H9 (cell line): ENCODE measurements at regions not wholly inside any gene's neighbourhood (a gene's known extent, or its start where the extent isn't known, plus 50 kb on each side); places are given as distances from the start of the nearest gene placed in this dataset.

ENCODE experiments used
- DNase-seq: peaks from one replicate; pipeline ENCODE4 v3.0.0-alpha.2; 2017
- H2AFZ ChIP-seq: one replicate; pipeline ENCODE4 v1.6.1; 2013; ENCODE audit warnings: mild to moderate bottlenecking, low read length, control low read depth, moderate library complexity
- H2AK5ac ChIP-seq: 2 replicates; pipeline ENCODE4 v1.6.1; 2013; ENCODE audit warnings: low read length, control low read depth, mixed read lengths; ENCODE audit not compliant: insufficient read length
- H2BK120ac ChIP-seq: one replicate; pipeline ENCODE4 v1.6.1; 2013; ENCODE audit warnings: low read depth, mild to moderate bottlenecking, low read length, control low read depth, inconsistent platforms; ENCODE audit not compliant: poor library complexity, severe bottlenecking
- H2BK12ac ChIP-seq: 2 replicates; pipeline ENCODE4 v1.6.1; 2013; ENCODE audit warnings: low read length, control low read depth, mixed read lengths, low read depth; ENCODE audit not compliant: insufficient read length
- H2BK15ac ChIP-seq: 2 replicates; pipeline ENCODE4 v1.6.1; 2013; ENCODE audit warnings: low read depth, low read length, control low read depth
- H2BK20ac ChIP-seq: one replicate; pipeline ENCODE4 v1.6.1; 2013; ENCODE audit warnings: low read depth, mild to moderate bottlenecking, low read length, control low read depth, inconsistent platforms; ENCODE audit not compliant: poor library complexity, severe bottlenecking
- H2BK5ac ChIP-seq: 2 replicates; pipeline ENCODE4 v1.6.1; 2013; ENCODE audit warnings: low read length, control low read depth, mixed read lengths; ENCODE audit not compliant: insufficient read length
- H3K14ac ChIP-seq: 2 replicates; pipeline ENCODE4 v1.6.1; 2013; ENCODE audit warnings: low read length, control low read depth; ENCODE audit not compliant: insufficient read depth
- H3K18ac ChIP-seq: 2 replicates; pipeline ENCODE4 v1.6.1; 2013; ENCODE audit warnings: low read depth, mild to moderate bottlenecking, mixed read lengths, low read length, control low read depth; ENCODE audit not compliant: insufficient read length
- H3K23ac ChIP-seq: 2 replicates; pipeline ENCODE4 v1.6.1; 2013; ENCODE audit warnings: low read length, control low read depth, mixed read lengths, low read depth; ENCODE audit not compliant: insufficient read length
- H3K23me2 ChIP-seq: 2 replicates; pipeline ENCODE4 v1.6.1; 2013; ENCODE audit warnings: low read depth, mild to moderate bottlenecking, mixed read lengths, low read length, control low read depth; ENCODE audit not compliant: insufficient read length, poor library complexity, severe bottlenecking
- H3K27ac ChIP-seq: 2 replicates; pipeline ENCODE4 v1.5.1; 2013; ENCODE audit warnings: low read length, control low read depth, mixed read lengths, low read depth; ENCODE audit not compliant: insufficient read length
- H3K27me3 ChIP-seq: 2 replicates; pipeline ENCODE4 v1.6.1; 2013; ENCODE audit warnings: low read length, control low read depth, inconsistent platforms; ENCODE audit not compliant: insufficient read depth
- H3K4ac ChIP-seq: 2 replicates; pipeline ENCODE4 v1.6.1; 2013; ENCODE audit warnings: low read depth, mild to moderate bottlenecking, control low read depth, inconsistent platforms, low read length, moderate library complexity
- H3K4me1 ChIP-seq: 2 replicates; pipeline ENCODE4 v1.6.1; 2013; ENCODE audit warnings: low read length, control low read depth, inconsistent platforms; ENCODE audit not compliant: insufficient read depth
- H3K4me2 ChIP-seq: 2 replicates; pipeline ENCODE4 v1.6.1; 2013; ENCODE audit warnings: low read length, control low read depth, mixed read lengths; ENCODE audit not compliant: insufficient read length, insufficient read depth
- H3K56ac ChIP-seq: 2 replicates; pipeline ENCODE4 v1.6.1; 2013; ENCODE audit warnings: low read depth, mild to moderate bottlenecking, mixed read lengths, low read length, control low read depth; ENCODE audit not compliant: insufficient read length
- H3K79me1 ChIP-seq: 2 replicates; pipeline ENCODE4 v1.6.1; 2013; ENCODE audit warnings: low read depth, mild to moderate bottlenecking, moderate library complexity, low read length, control low read depth, inconsistent platforms; ENCODE audit not compliant: insufficient read depth, poor library complexity, severe bottlenecking
- H3K79me2 ChIP-seq: 2 replicates; pipeline ENCODE4 v1.6.1; 2013; ENCODE audit warnings: low read length, control low read depth, inconsistent platforms; ENCODE audit not compliant: insufficient read depth
- H3K9ac ChIP-seq: 2 replicates; pipeline ENCODE4 v1.6.1; 2013; ENCODE audit warnings: low read length, control low read depth, mixed read lengths; ENCODE audit not compliant: insufficient read length; ENCODE audit errors: extremely low read depth
- H3K9me3 ChIP-seq: one replicate; pipeline ENCODE4 v1.6.1; 2013; ENCODE audit warnings: low read depth, low read length, inconsistent platforms; ENCODE audit not compliant: control insufficient read depth
- H3T11ph ChIP-seq: one replicate; pipeline ENCODE4 v1.6.1; 2013; ENCODE audit warnings: mild to moderate bottlenecking, low read length, control low read depth, inconsistent platforms
- H4K20me1 ChIP-seq: one replicate; pipeline ENCODE4 v1.6.1; 2013; ENCODE audit not compliant: control insufficient read depth, insufficient read length, insufficient read depth
- H4K5ac ChIP-seq: 2 replicates; pipeline ENCODE4 v1.6.1; 2013; ENCODE audit warnings: low read depth, mild to moderate bottlenecking, mixed read lengths, low read length, control low read depth; ENCODE audit not compliant: insufficient read length
- H4K8ac ChIP-seq: replicated peaks from 2 replicates; pipeline ENCODE4 v1.6.1; 2013; ENCODE audit warnings: low read length, control low read depth, mixed read lengths, low read depth; ENCODE audit not compliant: insufficient read length
- H4K91ac ChIP-seq: 2 replicates; pipeline ENCODE4 v1.6.1; 2013; ENCODE audit warnings: low read depth, mild to moderate bottlenecking, moderate library complexity, mixed read lengths, low read length, control low read depth; ENCODE audit not compliant: insufficient read length
- H3K27ac Mint-ChIP-seq, 3 experiments: 2 replicates in 2 of 3; 3 replicates in 1 of 3; pipeline ENCODE4 v1.8.0; 2020 to 2021; ENCODE audit warnings: mixed read lengths in 3 of 3, mild to moderate bottlenecking in 1 of 3, moderate library complexity in 1 of 3
- H3K27me3 Mint-ChIP-seq: 2 replicates; pipeline ENCODE4 v1.8.0; 2021; ENCODE audit warnings: low read depth, mild to moderate bottlenecking, moderate library complexity, mixed read lengths
- H3K36me3 Mint-ChIP-seq, 3 experiments: 2 replicates in 2 of 3; 3 replicates in 1 of 3; pipeline ENCODE4 v1.8.0; 2020 to 2021; ENCODE audit warnings: low read depth in 3 of 3, mixed read lengths in 3 of 3; ENCODE audit not compliant: insufficient read depth in 1 of 3
- H3K4me1 Mint-ChIP-seq, 2 experiments: 2 replicates each; pipeline ENCODE4 v1.8.0; 2020; ENCODE audit warnings: mixed read lengths in 2 of 2
- H3K4me3 Mint-ChIP-seq, 2 experiments: 2 replicates in 1 of 2; 3 replicates in 1 of 2; pipeline ENCODE4 v1.8.0; 2020 to 2021; ENCODE audit warnings: mild to moderate bottlenecking in 2 of 2, mixed read lengths in 2 of 2, moderate library complexity in 1 of 2
- H3K9me3 Mint-ChIP-seq, 2 experiments: 2 replicates in 1 of 2; 3 replicates in 1 of 2; pipeline ENCODE4 v1.8.0; 2020; ENCODE audit warnings: mild to moderate bottlenecking in 2 of 2, mixed read lengths in 2 of 2, moderate library complexity in 1 of 2
- WGBS: extraction: QIAGEN DNeasy Blood & Tissue Kit; methylation state at CpG from one replicate; pipeline ENCODE4 v1.1.7; 2013; ENCODE audit warnings: missing lambda C conversion rate, low lambda C conversion rate, mixed read lengths; ENCODE audit not compliant: insufficient read length; ENCODE audit errors: extremely low coverage; 5-methylcytosine and 5-hydroxymethylcytosine counted together
- TF ChIP-seq, protein P1 (sequence below): fragments of 200-600 bp; sonication (generic); conservative IDR thresholded peaks from 3 replicates; pipeline ENCODE4 v1.8.0; 2021; ENCODE audit warnings: antibody characterized with exemption, mild to moderate bottlenecking

DNA sequence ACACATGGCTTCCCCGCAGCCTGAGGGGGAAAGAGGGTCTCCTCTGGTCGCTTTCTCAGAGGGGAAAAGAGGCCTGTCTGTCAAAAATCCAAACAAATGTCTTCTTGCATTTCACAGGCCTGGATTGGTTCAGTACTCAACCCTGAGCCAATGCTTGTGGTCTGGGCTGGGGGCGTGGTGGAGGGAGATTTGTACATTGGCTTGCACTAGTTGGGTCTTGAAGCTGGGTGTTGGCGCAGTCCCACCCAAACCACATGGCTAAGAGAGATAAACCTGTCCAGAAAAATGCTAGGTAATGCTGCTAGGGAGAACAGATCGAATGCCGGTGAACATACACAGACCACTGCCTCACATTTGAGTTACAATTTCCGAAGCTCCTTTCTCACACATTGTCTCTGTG lies 461.6 kb downstream of the MED13L start:
- no peak overlapping the region for H2AFZ ChIP-seq
- H3K4me1 Mint-ChIP-seq = no peaks in the 10 kb centered on the region
- H2AK5ac ChIP-seq = no peak overlapping the region
- no peak overlapping the region for H2BK120ac ChIP-seq
- H4K8ac ChIP-seq = no peak overlapping the region
- H3K23ac ChIP-seq = no peak overlapping the region
- no peak overlapping the region for H3T11ph ChIP-seq
- no peaks in the 10 kb centered on the region; a peak in 1 of 7 replicates for H3K36me3 Mint-ChIP-seq
- H3K23me2 ChIP-seq = no peaks in the 10 kb centered on the region
- no peak overlapping the region for H2BK15ac ChIP-seq
- H4K20me1 ChIP-seq = no peaks in the 10 kb centered on the region
- no peaks in the 10 kb centered on the region for H3K9me3 ChIP-seq
- no peak overlapping the region for H2BK12ac ChIP-seq
- H3K4me1 ChIP-seq = no peaks in the 10 kb centered on the region
- H3K79me2 ChIP-seq = no peaks in the 10 kb centered on the region
- H3K9me3 Mint-ChIP-seq = peaks cover 0 to 5% of the 10 kb centered on the region in 2 experiments; a peak in 2 of 5 replicates
- TF ChIP-seq, protein P1, sequence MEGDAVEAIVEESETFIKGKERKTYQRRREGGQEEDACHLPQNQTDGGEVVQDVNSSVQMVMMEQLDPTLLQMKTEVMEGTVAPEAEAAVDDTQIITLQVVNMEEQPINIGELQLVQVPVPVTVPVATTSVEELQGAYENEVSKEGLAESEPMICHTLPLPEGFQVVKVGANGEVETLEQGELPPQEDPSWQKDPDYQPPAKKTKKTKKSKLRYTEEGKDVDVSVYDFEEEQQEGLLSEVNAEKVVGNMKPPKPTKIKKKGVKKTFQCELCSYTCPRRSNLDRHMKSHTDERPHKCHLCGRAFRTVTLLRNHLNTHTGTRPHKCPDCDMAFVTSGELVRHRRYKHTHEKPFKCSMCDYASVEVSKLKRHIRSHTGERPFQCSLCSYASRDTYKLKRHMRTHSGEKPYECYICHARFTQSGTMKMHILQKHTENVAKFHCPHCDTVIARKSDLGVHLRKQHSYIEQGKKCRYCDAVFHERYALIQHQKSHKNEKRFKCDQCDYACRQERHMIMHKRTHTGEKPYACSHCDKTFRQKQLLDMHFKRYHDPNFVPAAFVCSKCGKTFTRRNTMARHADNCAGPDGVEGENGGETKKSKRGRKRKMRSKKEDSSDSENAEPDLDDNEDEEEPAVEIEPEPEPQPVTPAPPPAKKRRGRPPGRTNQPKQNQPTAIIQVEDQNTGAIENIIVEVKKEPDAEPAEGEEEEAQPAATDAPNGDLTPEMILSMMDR = no peak
- no peaks in the 10 kb centered on the region for H3K27me3 ChIP-seq
- H3K27ac ChIP-seq = no peak overlapping the region
- H2BK20ac ChIP-seq = no peak overlapping the region
- H2BK5ac ChIP-seq = no peak overlapping the region
- H3K4me2 ChIP-seq = no peak overlapping the region
- no peak overlapping the region for H4K5ac ChIP-seq
- H3K27me3 Mint-ChIP-seq = peaks cover 21% of the 10 kb centered on the region
- no peak overlapping the region for H3K56ac ChIP-seq
- DNase-seq = no peak
- no peak overlapping the region for H3K9ac ChIP-seq
- no peak overlapping the region for H3K4ac ChIP-seq
- H4K91ac ChIP-seq = no peak overlapping the region
- H3K79me1 ChIP-seq = no peaks in the 10 kb centered on the region
- no peak overlapping the region for H3K14ac ChIP-seq
- no CpG with 5 or more reads among the region's 7 CpGs for WGBS
- H3K18ac ChIP-seq = no peak overlapping the region
- H3K4me3 Mint-ChIP-seq = no peak overlapping the region
- H3K27ac Mint-ChIP-seq = no peak overlapping the region; a peak in 1 of 7 replicates
